ENCODE measurements at regions not wholly inside any gene's neighbourhood (a gene's known extent, or its start where the extent isn't known, plus 50 kb on each side); places are given as distances from the start of the nearest gene placed in this dataset.

GRCh38 chr4:22301253-22301652, 214.6 kb downstream of the ADGRA3 start:
- no peak for TF ChIP-seq CTCF (conservative IDR thresholded peaks at IDR 0.05)
- H3K27ac ChIP-seq = no peak overlapping the region

- H3K27ac ChIP-seq = no peak overlapping the region
- no peak for TF ChIP-seq CTCF (conservative IDR thresholded peaks at IDR 0.05)
Observed at GRCh38 chr4:22299678-22300077, 216.2 kb downstream of the ADGRA3 start.

GRCh38 chr4:22287631-22288030, 228.2 kb downstream of the ADGRA3 start:
- no peak for TF ChIP-seq CTCF (conservative IDR thresholded peaks at IDR 0.05)
- H3K27ac ChIP-seq = no peak overlapping the region

GRCh38 chr4:22268350-22269025, 247.4 kb downstream of the ADGRA3 start:
- no peak overlapping the region for H3K27ac ChIP-seq
- TF ChIP-seq CTCF (conservative IDR thresholded peaks at IDR 0.05) = no peak

GRCh38 chr4:22264261-22264660, 251.6 kb downstream of the ADGRA3 start:
- TF ChIP-seq CTCF (conservative IDR thresholded peaks at IDR 0.05) = no peak
- no peak overlapping the region for H3K27ac ChIP-seq

- TF ChIP-seq CTCF (conservative IDR thresholded peaks at IDR 0.05) = no peak
- H3K27ac ChIP-seq = no peak overlapping the region
Observed at GRCh38 chr4:22253431-22253830, 262.4 kb downstream of the ADGRA3 start.

GRCh38 chr4:22246847-22247246, 269.0 kb downstream of the ADGRA3 start:
- TF ChIP-seq CTCF (conservative IDR thresholded peaks at IDR 0.05) = no peak
- H3K27ac ChIP-seq = no peak overlapping the region

Measured in VCaP (cell line).